Suprapubic skin (tissue), 4 donors: ENCODE measurements at regions not wholly inside any gene's neighbourhood (a gene's known extent, or its start where the extent isn't known, plus 50 kb on each side); places are given as distances from the start of the nearest gene placed in this dataset.

Source experiments
- DNase-seq, 2 donors: peaks; one replicate each; pipeline ENCODE4 v3.0.0-alpha.2; 2019; ENCODE audit warnings: low spot score in 2 of 2
- H3K27ac ChIP-seq: fragments of 200-600 bp; sonication (generic); one replicate; pipeline ENCODE4 v1.5.1; 2019
- H3K27me3 ChIP-seq: fragments of 200-600 bp; sonication (generic); one replicate; pipeline ENCODE4 v1.5.1; 2019
- H3K36me3 ChIP-seq: fragments of 200-600 bp; sonication (generic); one replicate; pipeline ENCODE4 v1.5.1; 2019
- H3K4me1 ChIP-seq: fragments of 200-600 bp; sonication (generic); one replicate; pipeline ENCODE4 v1.5.1; 2019
- H3K4me3 ChIP-seq: fragments of 200-600 bp; sonication (generic); one replicate; pipeline ENCODE4 v1.5.1; 2019; ENCODE audit warnings: mild to moderate bottlenecking
- H3K9me3 ChIP-seq: fragments of 200-600 bp; sonication (generic); one replicate; pipeline ENCODE4 v1.5.1; 2019
- EP300 ChIP-seq: sonication (generic); formaldehyde crosslinking; IDR thresholded peaks from one replicate; pipeline ENCODE4 v1.6.1; 2017; ENCODE audit warnings: antibody characterized with exemption
- POLR2A ChIP-seq, 2 donors: fragments of 450-650 bp; IDR thresholded peaks; one replicate each; pipeline ENCODE4 v1.6.1; 2017; ENCODE audit warnings: antibody characterized with exemption in 2 of 2, mild to moderate bottlenecking in 2 of 2, moderate library complexity in 2 of 2
- POLR2AphosphoS5 ChIP-seq, 3 donors: sonication (generic); formaldehyde crosslinking; IDR thresholded peaks; one replicate each; pipeline ENCODE4 v1.6.1; 2017; ENCODE audit warnings: antibody characterized with exemption in 3 of 3
- WGBS: methylation state at CpG from one replicate; pipeline ENCODE4 v1.1.5; 2018; 5-methylcytosine and 5-hydroxymethylcytosine counted together
- TF ChIP-seq, protein P1 (sequence below), 2 donors: fragments of 200-600 bp in 1 of 2; fragments of 450-650 bp in 1 of 2; sonication (generic) in 1 of 2; IDR thresholded peaks; one replicate each; pipeline ENCODE4 v1.5.1; 2016 to 2019; ENCODE audit warnings: antibody characterized with exemption in 2 of 2, mild to moderate bottlenecking in 1 of 2, moderate library complexity in 1 of 2

DNA sequence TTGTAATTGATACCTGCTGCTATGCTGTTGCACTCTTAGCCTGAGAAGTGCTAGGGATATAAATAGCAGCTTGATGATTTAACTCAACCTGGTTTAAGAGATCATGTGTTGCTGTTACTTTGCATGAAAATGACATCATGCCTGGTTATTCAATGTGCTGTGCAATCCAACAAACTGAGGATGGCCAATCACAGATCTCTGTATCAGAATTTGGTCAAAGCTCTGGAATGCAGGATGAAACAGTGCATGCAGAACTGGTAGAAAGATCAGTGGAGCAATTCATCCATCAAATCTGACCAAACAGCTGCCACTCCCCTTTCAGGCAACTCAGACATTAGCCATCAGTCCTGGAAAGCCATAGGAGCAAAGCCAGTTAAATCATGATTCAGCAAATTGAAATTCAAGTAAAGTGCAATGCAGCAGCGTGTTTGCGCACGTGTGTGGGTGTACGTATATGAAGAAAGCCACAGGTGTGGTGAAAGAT is 160.3 kb upstream of the RASGEF1B start:
- no peak for DNase-seq
- H3K4me3 ChIP-seq = no peak overlapping the region
- peaks cover 11% of the 10 kb centered on the region for H3K4me1 ChIP-seq
- H3K9me3 ChIP-seq = no peaks in the 10 kb centered on the region
- whole genome bisulfite sequencing = 40% methylated on average over 4 of the region's 4 CpGs
- no peaks in the 10 kb centered on the region for H3K27me3 ChIP-seq
- H3K27ac ChIP-seq = peak overlapping the region; percentile 17
- TF ChIP-seq EP300 (no peak), POLR2AphosphoS5 (IDR thresholded peaks at IDR 0.05) (no peak), POLR2A (IDR thresholded peaks at IDR 0.05) (no peak)
- TF ChIP-seq, protein P1, sequence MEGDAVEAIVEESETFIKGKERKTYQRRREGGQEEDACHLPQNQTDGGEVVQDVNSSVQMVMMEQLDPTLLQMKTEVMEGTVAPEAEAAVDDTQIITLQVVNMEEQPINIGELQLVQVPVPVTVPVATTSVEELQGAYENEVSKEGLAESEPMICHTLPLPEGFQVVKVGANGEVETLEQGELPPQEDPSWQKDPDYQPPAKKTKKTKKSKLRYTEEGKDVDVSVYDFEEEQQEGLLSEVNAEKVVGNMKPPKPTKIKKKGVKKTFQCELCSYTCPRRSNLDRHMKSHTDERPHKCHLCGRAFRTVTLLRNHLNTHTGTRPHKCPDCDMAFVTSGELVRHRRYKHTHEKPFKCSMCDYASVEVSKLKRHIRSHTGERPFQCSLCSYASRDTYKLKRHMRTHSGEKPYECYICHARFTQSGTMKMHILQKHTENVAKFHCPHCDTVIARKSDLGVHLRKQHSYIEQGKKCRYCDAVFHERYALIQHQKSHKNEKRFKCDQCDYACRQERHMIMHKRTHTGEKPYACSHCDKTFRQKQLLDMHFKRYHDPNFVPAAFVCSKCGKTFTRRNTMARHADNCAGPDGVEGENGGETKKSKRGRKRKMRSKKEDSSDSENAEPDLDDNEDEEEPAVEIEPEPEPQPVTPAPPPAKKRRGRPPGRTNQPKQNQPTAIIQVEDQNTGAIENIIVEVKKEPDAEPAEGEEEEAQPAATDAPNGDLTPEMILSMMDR (IDR thresholded peaks at IDR 0.05) = no peak
- H3K36me3 ChIP-seq = no peaks in the 10 kb centered on the region

DNA sequence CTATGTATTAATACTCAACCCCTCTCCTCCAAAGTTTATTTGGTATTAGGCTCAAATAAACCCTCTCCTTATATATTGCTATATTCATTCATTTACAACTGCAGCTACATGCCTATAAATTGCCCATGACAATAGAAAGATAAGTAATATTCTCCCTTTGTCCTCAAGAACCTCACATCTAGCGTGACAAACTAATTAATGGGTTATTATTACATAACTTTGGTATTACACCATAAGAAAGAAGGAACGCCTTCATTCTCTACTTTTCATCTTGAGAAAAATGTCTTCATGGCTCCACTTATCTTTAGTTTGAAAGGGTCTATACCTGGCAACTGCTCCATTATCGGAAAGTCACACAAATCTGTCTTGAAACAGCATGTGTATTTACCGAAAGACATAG is 157.7 kb upstream of the RASGEF1B start:
- Histone ChIP-seq H3K4me3 (no peak overlapping the region), H3K4me1 (peaks cover 11% of the 10 kb centered on the region), H3K27ac (no peak overlapping the region), H3K27me3 (no peaks in the 10 kb centered on the region), H3K9me3 (no peaks in the 10 kb centered on the region), H3K36me3 (no peaks in the 10 kb centered on the region)
- TF ChIP-seq POLR2AphosphoS5 (IDR thresholded peaks at IDR 0.05) (no peak), EP300 (no peak), POLR2A (IDR thresholded peaks at IDR 0.05) (no peak)
- TF ChIP-seq, protein P1 (IDR thresholded peaks at IDR 0.05) = no peak
- 67% methylated on average over 4 of the region's 4 CpGs for WGBS
- no peak for DNase-seq

DNA sequence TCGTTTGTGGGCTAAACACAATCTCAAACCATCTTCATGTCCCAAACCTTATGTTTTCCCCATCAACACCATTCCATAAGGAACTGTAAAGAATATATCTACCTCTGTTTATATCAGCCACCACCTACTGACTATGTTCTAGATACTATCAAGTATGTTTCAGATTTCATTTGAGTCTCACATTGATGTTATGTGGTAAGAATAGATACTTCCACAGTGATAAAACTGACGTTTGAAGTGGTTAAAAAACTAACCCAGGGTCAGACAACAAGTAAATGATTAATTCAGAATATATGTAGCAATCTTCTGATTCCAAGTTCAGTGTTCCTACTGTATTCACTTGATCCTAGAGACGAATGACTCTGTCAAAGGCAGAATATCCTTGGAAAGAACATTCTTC is 156.8 kb upstream of the RASGEF1B start:
- Histone ChIP-seq H3K27ac (no peak overlapping the region), H3K36me3 (no peaks in the 10 kb centered on the region), H3K27me3 (no peaks in the 10 kb centered on the region), H3K9me3 (no peaks in the 10 kb centered on the region), H3K4me1 (peaks cover 11% of the 10 kb centered on the region), H3K4me3 (no peak overlapping the region)
- no peak for DNase-seq
- no peak for TF ChIP-seq EP300
- TF ChIP-seq, protein P1 (IDR thresholded peaks at IDR 0.05) = no peak
- no peak for TF ChIP-seq POLR2AphosphoS5 (IDR thresholded peaks at IDR 0.05)
- TF ChIP-seq POLR2A (IDR thresholded peaks at IDR 0.05) = no peak
- 75% methylated on average over 3 of the region's 3 CpGs for WGBS

DNA sequence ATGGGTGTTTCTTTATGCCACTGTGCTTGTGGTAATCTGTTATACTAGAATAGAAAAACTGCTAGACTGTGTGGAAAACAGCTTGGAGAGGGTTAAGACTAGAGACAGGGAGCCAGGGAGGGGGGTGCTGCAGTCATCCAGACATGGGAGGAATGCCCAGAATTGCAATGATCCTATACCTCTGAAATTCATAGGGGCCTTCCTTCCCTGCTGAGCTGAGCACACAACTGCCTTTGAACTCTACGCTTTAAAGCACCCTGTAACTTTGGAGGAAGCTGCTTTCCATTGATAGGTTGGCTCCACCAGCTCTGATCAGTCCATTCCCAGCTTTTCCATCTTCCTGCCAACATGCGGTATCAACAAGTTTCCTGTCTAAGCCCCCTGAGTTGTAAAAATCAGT is 155.9 kb upstream of the RASGEF1B start:
- Histone ChIP-seq H3K27ac (no peak overlapping the region), H3K36me3 (no peaks in the 10 kb centered on the region), H3K4me1 (peaks cover 9% of the 10 kb centered on the region), H3K9me3 (no peaks in the 10 kb centered on the region), H3K27me3 (no peaks in the 10 kb centered on the region), H3K4me3 (no peak overlapping the region)
- no peak for DNase-seq
- no peak for TF ChIP-seq POLR2AphosphoS5 (IDR thresholded peaks at IDR 0.05)
- TF ChIP-seq, protein P1 (IDR thresholded peaks at IDR 0.05) = no peak
- TF ChIP-seq EP300 = no peak
- TF ChIP-seq POLR2A (IDR thresholded peaks at IDR 0.05) = no peak
- WGBS = 89% methylated on average over 2 of the region's 2 CpGs

DNA sequence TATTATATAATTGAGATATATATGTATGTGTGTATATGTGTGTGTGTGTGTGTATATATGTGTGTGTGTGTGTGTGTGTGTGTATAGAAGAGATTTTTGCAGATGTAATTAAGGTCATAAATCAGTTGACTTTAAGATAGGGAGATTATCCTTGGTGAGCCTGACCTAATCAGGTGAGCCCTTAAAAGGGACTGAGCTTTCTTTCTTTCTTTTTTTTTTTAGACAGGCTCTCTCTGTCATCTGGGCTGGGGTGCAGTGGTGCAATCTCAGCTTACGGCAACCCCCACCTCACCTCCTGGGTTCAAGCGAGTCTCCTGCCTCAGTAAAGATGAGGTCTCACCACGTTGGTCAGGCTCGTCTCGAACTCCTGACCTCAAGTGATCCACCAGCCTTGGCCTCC is 155.1 kb upstream of the RASGEF1B start:
- Histone ChIP-seq H3K4me1 (peaks cover 5% of the 10 kb centered on the region), H3K4me3 (no peak overlapping the region), H3K36me3 (no peaks in the 10 kb centered on the region), H3K9me3 (no peaks in the 10 kb centered on the region), H3K27me3 (no peaks in the 10 kb centered on the region), H3K27ac (no peak overlapping the region)
- 76% methylated on average over 5 of the region's 5 CpGs for WGBS
- TF ChIP-seq POLR2A (IDR thresholded peaks at IDR 0.05) = no peak
- no peak for TF ChIP-seq POLR2AphosphoS5 (IDR thresholded peaks at IDR 0.05)
- TF ChIP-seq EP300 = no peak
- TF ChIP-seq, protein P1 (IDR thresholded peaks at IDR 0.05) = no peak
- DNase-seq = no peak
